HepG2 (cell line): ENCODE measurements at regions not wholly inside any gene's neighbourhood (a gene's known extent, or its start where the extent isn't known, plus 50 kb on each side); places are given as distances from the start of the nearest gene placed in this dataset.

Experiments
- CTCF ChIP-seq: sonication (generic); formaldehyde crosslinking; IDR thresholded peaks from 2 replicates; pipeline ENCODE4 v1.5.0; 2020; ENCODE audit warnings: mild to moderate bottlenecking, missing genetic modification reagents, moderate library complexity
- EP300 ChIP-seq, 3 experiments: sonication (generic) in 1 of 3; formaldehyde crosslinking in 1 of 3; IDR thresholded peaks; 2 replicates each; pipeline versions ENCODE4 v1.5.1 to v1.6.1; 2011 to 2020; ENCODE audit warnings: low read depth in 2 of 3, low read length in 2 of 3, borderline replicate concordance in 1 of 3, improper control_type of control experiment in 1 of 3, mild to moderate bottlenecking in 1 of 3, missing genetic modification reagents in 1 of 3, moderate library complexity in 1 of 3
- NFE2L1 ChIP-seq: sonication (generic); formaldehyde crosslinking; IDR thresholded peaks from 2 replicates; pipeline ENCODE4 v1.4.0; 2020; ENCODE audit warnings: missing genetic modification reagents, mild to moderate bottlenecking, borderline replicate concordance
- PHF20 ChIP-seq: sonication (generic); formaldehyde crosslinking; IDR thresholded peaks from 2 replicates; pipeline ENCODE4 v1.5.0; 2020; ENCODE audit warnings: mild to moderate bottlenecking, missing genetic modification reagents
- RFX3 ChIP-seq: IDR thresholded peaks from 2 replicates; pipeline ENCODE4 v1.6.1; 2016; ENCODE audit warnings: missing biosample characterization, missing genetic modification reagents
- RFX5 ChIP-seq: IDR thresholded peaks from 2 replicates; pipeline ENCODE4 v1.6.1; 2011; ENCODE audit warnings: low read depth, low read length, improper control_type of control experiment
- TARDBP ChIP-seq: sonication (generic); formaldehyde crosslinking; IDR thresholded peaks from 2 replicates; pipeline ENCODE4 v1.8.0; 2022; ENCODE audit warnings: mild to moderate bottlenecking, missing genetic modification reagents
- WIZ ChIP-seq: sonication (generic); formaldehyde crosslinking; IDR thresholded peaks from 2 replicates; pipeline ENCODE4 v1.5.1; 2020; ENCODE audit warnings: mild to moderate bottlenecking, missing genetic modification reagents
- ZBTB33 ChIP-seq: sonication (generic); formaldehyde crosslinking; IDR thresholded peaks from 2 replicates; pipeline ENCODE4 v1.4.0; 2020; ENCODE audit warnings: missing genetic modification reagents
- ZNF414 ChIP-seq: sonication (generic); formaldehyde crosslinking; IDR thresholded peaks from 2 replicates; pipeline ENCODE4 v1.5.0; 2020; ENCODE audit warnings: missing genetic modification reagents
- ZNF580 ChIP-seq: IDR thresholded peaks from 2 replicates; pipeline ENCODE4 v1.6.1; 2016; ENCODE audit warnings: low read depth, borderline replicate concordance

- no peak for TF ChIP-seq RFX5
- TF ChIP-seq CTCF (CRISPR knock-in tag): no peak
- TF ChIP-seq PHF20 (CRISPR knock-in tag): no peak
- TF ChIP-seq EP300 (IDR thresholded peaks at IDR 0.05; ENCODE audit: low read depth in 2 of 2, low read length in 2 of 2): no peak
- TF ChIP-seq EP300 (CRISPR knock-in tag; IDR thresholded peaks at IDR 0.05; ENCODE audit: borderline replicate concordance): no peak
- TF ChIP-seq ZNF580: no peak
- TF ChIP-seq RFX3 (CRISPR knock-in tag): no peak
- no peak for TF ChIP-seq ZNF414 (CRISPR knock-in tag)
- no peak for TF ChIP-seq TARDBP (CRISPR knock-in tag)
- no peak for TF ChIP-seq NFE2L1 (CRISPR knock-in tag)
- no peak for TF ChIP-seq ZBTB33
- no peak for TF ChIP-seq WIZ (CRISPR knock-in tag)
Observed at GRCh38 chr3:107297597-107297996, 79.6 kb upstream of the CCDC54 start.
